ENCODE measurements at regions not wholly inside any gene's neighbourhood (a gene's known extent, or its start where the extent isn't known, plus 50 kb on each side); places are given as distances from the start of the nearest gene placed in this dataset.

DNA sequence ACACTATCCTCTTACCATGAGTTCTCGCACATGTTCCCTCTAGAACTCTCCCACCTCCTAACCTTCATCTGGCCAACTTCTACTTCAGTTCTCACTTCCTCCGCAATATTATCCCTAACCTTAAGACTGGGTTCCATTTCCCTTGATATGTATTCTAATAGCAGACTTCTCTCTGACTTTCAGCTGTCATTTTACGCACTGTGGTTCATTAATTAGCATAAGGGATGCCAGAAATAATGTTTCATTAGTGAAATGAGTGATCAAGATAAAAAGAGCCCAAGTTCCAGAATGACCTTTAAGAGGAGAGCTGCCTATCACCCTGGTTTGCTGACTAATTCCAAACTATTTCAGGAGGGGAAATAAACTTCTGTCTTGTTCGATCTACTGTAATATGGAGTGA is 108.6 kb upstream of the CCDC150 start:
- DNase-seq (ENCODE audit: low read depth in 2 of 2) = no peak

DNA sequence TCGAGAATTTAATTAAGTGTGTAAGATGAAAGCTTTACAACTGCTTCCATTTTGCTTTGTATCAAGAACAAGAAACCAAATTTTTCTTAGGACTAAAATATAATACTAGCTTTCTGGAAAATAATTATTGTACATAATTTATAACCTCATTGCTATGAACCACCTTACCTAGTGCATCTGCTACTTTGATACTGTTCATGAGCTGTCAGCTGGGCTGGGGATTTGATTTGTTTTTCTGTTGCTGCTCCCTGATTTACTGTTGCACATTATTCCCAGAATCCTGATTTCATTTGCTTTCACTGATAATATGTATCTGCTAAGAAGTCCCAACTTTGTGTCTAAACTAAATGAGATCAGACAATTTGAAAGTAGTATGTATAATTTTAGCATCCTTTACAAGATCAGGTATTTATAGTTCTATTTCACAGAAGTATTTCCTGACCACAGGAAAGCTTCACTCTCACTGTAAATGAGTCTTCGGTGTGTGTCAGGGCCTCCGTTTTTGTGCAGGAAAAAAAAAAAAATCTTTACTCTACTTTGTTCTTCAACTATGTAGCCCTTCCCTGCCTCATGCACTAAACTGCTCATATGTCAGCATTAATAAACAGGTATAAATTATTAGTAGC is 105.6 kb upstream of the CCDC150 start:
- DNase-seq (ENCODE audit: low read depth in 2 of 2) = no peak

DNA sequence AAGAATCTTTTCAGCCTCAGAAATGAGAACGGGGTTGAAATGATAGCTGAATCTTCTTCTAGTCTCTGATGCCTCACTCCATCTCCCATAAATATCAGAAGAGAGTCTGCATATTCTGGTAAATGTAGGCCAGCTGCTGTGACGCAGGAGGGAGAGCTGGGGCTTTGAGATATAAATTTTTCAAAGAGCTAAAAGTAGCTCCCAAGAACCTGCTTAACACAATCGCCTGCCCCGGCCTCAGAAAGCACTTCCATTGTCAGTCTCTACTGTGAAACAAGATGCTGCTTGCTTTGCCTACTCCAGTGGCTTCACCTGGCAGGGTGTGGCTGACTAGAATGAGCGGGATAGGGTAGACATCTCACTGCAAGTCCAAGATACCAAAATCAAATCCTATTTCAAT is 105.0 kb upstream of the CCDC150 start:
- DNase-seq (ENCODE audit: low read depth in 2 of 2) = no peak

DNA sequence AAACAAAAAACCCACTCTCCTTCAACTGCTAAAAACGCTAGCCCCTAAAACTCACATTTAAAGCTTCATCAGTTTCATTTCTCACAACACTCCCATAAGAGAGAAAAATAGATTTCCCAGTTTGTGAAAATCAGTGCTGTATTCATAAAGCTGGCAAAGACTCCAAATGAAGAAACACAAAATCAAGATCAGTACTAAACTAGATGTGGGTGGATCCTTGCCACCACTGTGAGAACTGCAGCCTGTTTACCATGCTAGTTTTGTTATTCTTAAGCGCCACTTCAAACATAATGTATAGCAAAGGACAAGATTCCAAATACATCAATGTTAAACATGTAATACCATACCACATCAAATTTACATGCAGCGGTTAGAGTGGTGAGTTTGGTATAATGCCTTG is 104.5 kb upstream of the CCDC150 start:
- DNase-seq (ENCODE audit: low read depth in 2 of 2) = no peak

DNA sequence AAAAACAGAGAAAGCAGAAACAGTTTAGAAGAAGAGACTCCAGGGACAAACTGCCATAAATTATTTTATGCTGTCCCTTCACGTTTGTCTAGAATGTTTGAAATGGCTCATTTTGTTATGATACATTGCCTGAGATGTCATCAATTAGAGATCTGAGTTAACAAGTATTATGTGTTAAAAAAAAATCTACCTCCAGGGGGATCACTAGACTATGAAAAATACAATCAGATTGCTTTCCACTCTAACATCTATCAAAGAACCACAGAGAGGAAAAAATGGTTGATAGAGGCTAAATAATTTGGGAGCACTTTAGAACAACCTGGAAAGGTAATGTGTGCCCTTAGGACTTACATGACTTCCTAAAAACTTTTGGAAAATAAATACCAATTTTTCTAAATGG is 103.8 kb upstream of the CCDC150 start:
- no peak for DNase-seq (ENCODE audit: low read depth in 2 of 2)

DNA sequence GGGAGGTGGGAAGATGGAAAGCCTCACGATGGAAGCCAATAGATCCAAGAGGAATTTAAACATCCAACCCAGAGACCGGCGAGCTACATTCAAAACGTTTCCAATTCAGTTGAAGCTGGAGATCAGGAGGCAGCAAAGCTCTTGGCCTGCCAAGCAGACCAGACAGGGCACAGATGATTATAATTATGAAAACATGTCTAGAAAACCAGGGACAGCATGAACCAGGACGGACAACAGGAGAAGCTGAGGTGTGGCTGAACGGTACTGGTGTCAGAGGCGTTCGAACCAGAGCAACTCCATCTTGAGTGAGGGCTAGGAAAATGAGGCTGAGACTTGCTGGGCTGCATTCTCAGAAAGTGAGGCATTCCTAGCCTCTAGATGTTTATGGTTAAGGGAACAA is 102.2 kb upstream of the CCDC150 start:
- DNase-seq (ENCODE audit: low read depth in 2 of 2) = no peak

DNA sequence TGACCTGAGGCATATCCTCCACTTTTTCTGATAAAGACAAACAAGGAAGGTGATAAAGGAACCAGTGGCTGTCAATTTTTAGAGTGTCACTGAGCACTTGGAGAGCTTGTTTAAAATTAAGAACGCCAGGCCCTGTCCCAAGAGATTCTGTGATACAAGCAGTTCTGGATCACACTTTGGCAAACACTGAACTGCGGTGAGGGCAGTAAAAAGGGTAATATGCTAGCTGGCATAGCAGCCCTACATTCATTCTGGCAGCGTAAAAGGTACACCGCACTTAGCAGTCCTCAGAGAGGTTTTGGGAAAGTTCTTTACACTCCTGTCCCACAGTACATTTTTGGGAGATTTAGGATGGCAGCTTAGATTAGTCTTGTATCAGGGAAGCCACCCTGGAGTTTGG is 101.3 kb upstream of the CCDC150 start:
- DNase-seq (ENCODE audit: low read depth in 2 of 2) = no peak

DNA sequence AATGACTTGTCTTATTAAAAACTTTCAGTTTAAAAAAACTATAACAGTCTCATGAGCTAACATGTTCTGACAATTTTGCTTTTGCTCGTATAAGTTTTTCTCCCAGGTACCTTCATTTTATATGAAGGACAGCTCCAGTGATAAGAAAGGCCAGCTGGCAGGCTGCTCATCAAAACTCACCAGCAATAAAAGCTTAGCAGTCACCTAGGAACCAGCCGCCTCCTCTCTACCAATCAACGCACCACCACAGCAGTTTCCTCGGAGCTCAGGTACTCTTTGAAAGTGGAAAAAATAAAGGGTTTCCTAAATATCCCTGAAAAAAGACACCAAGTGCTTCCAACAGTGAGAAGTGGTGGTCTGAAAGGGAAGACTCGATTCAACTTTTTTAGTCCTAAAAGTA is 100.9 kb upstream of the CCDC150 start:
- no peak for DNase-seq (ENCODE audit: low read depth in 2 of 2)

DNA sequence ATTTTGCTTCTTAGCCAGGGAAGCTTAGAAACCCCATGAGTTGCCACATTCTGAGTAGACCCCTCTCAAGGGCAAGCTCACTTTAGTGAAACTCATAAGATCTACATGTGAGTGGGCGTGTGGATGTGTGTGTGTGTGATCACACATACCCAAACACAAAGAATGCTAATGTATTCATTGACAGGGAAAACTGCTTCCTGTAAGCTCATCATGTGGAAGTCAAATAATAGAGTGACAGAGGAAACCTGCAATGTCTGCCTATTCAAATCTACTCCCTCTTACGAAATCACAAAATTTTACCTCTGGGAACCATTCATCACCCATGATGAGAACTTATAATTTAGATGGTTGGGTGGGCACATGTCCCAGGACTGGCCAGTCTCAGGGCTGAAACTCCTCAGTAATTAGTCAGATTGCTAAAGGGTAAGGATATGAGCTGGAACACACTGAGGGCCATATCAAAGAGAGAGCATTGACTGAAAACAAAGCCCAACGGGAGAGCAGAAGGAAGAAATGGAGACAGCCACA is 94.5 kb upstream of the CCDC150 start:
- DNase-seq (ENCODE audit: low read depth in 2 of 2) = no peak

DNA sequence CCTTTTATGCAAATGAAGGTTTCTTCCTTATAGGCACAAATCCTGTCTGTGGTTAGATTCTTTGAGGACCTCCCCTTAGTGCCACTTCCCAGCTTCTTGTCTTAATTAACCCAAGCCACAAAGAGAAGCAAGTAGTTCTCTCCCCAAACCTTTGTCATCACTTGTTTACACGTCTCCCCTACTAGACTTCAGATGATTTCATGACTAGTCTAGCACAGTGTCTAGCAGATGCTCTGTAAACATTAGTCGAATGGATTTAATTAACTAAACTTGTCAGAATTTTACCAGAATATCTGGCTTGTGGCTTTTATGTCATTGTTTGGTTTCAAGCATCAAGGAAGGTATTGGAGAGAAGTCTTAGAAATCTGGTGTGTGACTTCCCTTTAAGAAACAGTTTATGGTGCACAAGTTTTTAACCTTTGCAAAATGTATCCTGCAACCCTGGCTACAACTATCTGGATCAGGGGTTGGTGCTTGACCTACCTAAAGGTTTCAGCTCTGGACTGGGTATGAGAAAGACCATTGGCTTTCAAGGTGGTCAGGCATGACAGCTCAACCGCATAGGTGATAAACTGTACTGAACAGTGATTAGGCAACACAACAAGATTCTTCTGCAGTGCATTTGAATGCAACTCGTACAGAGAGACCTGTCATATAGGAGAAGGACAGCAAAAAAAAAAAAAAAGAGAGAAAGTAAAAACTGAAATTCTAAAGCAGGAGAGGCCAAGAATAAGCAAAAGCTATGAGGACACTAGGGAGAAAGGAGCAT is 93.2 kb upstream of the CCDC150 start:
- DNase-seq (ENCODE audit: low read depth in 2 of 2) = no peak

DNA sequence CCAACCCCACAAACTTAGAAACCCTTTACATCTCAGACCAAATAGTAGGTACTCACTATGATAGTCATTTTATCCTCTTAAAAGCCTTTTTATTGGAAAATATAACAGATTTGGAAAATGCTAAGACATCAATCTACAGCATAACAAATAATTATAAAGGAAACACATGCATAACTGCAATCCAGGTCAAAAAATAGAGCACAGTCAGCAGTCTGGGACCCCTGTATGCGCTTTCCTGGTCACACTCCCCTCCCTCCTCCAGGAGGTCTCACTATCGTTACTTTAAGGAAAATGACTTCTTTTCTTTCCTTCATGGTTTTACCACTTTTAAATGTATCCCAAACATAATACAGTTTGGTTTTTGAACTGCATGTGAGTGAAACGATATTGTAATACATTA is 90.5 kb upstream of the CCDC150 start:
- DNase-seq (ENCODE audit: low read depth in 2 of 2) = no peak

DNA sequence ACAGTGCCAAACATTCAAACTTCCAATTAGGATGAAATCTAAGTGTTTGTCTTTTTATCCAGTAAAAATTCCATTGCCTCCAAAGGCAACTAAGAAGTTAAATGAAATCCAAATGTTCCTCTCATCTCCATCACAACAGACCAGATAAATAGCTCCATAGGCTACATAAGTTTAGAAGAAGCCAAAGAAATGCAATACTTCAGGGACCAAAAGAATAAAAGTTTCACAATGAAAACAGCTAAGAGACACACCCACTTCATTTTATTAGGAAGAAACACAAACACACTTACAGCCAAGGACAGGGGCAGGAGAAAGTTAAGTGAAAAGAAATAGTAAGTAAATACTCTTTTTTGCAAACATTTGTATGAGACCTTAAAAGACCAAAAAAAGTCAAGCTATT is 88.5 kb upstream of the CCDC150 start:
- no peak for DNase-seq (ENCODE audit: low read depth in 2 of 2)

DNA sequence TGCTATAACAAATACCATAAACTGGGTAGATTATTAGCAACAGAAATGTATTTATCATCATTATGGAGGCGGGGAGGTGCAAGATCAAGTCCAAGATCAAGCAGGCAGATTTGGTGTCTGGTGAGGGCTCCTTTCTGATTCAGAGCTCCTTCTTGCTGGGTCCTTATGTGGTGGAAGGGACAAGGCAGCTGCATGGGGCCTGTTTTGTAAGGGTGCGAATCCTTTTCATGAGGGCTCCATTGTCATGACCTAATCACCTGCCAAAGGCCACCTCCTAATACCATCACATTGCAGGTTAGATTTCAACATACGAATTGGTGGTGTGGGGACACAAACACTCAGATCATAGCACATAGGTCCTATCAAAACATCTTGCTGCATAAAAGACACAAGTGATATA is 84.4 kb upstream of the CCDC150 start:
- DNase-seq (ENCODE audit: low read depth in 2 of 2) = no peak

DNA sequence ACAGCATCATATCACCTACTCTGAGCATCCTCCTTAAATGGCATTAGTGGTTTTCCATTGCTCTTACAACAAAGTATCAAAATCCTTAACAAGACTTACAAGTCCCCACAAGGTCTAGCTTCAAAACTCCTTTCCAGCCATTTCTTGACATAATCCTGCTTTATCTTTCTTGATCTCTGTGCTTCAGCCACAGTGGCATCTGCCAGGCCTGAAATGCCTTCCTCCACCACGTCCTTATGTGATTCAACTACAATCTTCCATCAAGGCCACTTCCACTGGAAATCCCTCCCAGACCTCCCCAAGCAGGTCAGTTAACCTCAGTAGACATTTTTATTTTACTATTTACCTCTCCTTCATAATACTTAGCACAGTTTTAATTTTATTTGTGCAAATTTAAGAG is 83.8 kb upstream of the CCDC150 start:
- DNase-seq (ENCODE audit: low read depth in 2 of 2) = no peak

DNA sequence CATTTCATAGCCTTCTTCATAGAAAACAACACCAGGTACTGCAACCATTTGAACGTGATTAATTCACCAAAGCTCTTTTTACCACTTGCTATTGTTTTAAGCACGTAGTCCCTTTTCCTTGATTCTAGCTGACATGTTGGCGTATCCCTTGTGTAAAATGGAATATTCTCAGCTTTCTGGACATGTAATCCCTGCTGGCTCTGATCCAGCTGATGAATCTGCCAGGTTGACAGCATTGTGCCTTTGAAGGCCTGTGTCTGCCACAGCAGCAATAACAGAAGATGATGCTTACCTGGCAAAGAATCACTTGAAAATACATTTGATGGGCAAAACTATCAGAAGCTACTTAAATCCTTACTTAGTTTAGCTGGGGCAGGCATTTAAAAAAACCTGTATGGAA is 81.0 kb upstream of the CCDC150 start:
- no peak for DNase-seq (ENCODE audit: low read depth in 2 of 2)

DNA sequence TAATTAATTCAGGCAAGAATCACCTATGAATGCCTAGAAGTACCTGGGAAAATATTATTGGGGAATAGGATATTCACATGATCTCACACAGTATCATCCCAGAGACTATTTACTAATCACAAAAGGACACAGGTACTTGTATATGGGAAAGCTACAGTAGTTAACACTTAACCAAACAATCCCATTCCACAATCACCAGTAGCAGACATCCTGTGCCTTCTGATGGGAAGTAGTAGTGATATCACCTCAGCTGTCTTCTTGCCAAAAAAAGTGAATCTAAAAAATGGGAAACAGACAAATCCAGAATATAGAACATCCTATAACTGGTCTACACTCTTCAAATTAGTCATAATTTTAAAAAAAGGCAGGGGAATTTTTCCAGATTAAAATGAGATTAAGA is 75.6 kb upstream of the CCDC150 start:
- no peak for DNase-seq (ENCODE audit: low read depth in 2 of 2)

DNA sequence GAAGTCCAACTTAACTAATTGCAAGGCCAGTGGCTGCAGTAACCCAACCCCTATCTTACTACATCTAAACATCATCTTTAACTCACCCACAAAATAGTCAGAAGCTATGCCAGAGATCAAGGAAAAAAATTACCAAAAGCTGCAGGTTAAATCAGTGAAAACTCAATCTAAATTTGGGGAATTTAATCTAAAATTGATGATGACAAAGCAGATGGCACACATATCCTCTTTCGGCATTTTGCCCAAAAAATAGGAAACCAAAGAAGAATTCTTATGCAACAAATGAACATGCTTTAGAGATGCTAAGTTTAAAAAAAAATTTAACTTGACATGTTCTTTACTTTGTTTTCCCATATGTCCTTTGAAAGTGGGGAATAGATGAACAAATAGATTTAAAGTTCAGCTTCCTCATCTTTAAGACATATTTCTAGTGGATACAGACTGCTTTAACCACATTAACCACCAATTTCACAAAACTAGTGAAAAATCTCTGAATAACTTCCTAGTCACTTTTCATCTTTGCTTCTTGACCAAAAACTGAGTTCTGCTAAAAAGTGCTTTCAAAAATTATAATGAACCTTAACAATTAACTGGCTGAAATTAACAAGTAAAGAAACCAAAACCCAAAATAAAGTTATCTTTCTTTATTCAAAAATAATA is 74.3 kb upstream of the CCDC150 start:
- no peak for DNase-seq (ENCODE audit: low read depth in 2 of 2)

DNA sequence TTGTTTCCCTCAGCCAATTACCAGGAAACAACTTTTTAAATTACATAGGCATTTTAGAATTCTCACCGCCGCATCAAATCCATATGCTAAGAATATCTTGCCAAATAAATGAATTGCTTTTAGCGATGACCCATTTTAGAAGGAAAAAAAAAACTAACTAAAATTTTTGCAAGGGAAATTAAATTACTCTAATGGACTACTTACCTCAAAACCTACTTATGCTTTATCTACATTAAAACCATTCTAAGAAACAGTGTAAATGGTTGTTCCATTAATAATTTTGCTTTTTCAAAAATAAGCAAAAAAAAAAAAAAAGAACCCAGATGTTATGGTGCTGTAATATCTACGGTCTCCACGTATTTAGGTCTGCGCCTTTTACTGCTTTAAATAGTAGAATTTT is 73.5 kb upstream of the CCDC150 start:
- no peak for DNase-seq (ENCODE audit: low read depth in 2 of 2)

DNA sequence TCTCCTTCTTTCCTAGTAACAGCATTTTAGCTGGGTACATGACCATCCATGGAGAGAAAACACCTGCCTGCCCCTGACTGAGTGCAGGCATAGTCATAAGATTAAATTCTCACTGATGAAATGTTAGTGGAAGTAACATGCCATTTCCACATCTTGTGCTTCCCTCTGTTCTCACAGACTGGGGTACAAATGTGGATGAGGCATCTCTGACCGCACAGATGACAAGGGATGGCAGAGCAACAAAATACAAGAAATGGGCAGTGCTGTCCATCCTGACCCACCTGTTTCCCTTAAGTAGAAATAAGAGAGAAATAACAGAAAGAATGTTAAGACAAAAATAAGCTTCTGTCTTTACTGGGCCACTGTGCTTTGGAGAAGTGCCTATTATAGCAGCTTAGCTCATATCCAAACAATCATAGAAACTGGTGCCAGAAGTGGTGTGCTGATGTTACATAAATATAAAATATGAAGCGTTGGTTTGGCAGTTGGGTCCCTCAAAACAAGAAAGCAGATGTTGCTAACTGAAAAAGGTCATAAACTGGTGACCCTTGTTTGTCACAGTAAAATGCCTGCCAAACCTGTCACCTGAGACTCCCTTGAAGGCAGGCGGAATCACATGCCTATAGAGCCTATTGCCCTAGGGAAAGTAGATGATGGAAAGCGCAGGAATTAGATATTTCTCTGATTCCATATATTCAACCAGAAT is 72.4 kb upstream of the CCDC150 start:
- DNase-seq (ENCODE audit: low read depth in 2 of 2) = no peak

DNA sequence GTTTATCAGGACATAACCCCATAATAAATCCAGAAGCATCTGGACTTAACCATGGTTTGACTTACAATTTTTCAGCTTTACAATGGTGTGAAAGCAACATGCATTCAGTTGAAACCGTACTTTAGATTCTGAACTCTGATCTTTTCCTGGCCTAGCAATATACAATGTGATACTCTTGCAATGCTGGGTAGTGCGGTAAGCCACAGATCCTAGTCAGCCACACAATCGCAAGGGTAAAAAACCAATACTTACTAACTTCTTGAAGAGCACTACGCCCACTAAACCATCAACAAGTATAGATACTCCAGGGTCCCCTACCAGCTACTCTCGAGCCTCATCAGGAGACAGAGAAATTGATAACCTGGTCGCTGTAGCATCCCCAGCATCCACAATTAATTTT is 71.0 kb upstream of the CCDC150 start:
- DNase-seq (ENCODE audit: low read depth in 2 of 2) = no peak

DNA sequence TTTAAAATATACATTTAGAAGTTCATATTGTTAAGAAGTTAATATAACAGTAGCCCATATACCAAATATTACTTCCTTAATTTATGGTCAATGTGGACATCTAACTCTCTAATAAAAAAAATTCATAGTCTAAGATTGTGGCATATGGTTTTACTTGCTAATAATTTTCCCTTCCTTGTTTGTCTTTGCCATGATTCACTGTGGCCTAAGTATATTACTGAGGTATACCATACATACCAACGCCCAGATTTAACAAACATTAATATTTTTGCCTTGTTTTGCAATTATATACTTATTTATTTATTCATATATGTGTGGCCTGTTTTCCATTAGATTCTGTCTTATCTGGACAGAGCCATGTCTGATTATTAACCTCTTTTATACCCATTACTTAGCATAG is 54.6 kb upstream of the CCDC150 start:
- DNase-seq (ENCODE audit: low read depth in 2 of 2) = no peak

DNA sequence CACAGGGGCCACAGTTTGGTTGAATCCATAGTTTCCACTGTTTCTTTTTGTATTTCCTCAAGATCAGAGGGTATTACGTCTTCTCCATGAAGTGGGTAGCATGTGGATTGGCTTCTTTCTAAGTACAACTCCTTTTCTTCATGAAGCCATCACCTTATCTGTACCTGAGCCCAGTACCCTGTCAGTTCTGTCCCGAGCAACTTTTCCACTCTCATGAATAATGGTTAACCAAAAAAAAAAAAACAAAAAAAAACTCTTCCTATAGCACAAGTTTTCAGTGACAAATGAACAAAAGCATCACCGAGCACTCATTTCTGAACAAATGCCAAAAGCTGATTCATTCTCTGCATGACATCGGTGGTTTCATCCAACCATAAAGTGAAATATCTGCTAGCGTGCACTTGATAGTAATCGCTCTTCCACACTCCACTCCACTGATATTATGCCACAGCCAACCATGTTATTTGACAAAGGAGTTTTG is 53.0 kb upstream of the CCDC150 start:
- DNase-seq (ENCODE audit: low read depth in 2 of 2) = no peak
